PC-9 (cell line): ENCODE measurements at regions not wholly inside any gene's neighbourhood (a gene's known extent, or its start where the extent isn't known, plus 50 kb on each side); places are given as distances from the start of the nearest gene placed in this dataset.

Experiments used
- BruUV-seq: library from RNA; stranded (reverse); fragments of 400-500 nt; replicated peaks from 2 replicates; lab custom pipeline; 2021; lab: Mats Ljungman, UMichigan
- CTCF ChIA-PET: fragments of 300-600 bp; sonication (Branson Sonifier 250); formaldehyde crosslinking; loops from one replicate; lab custom pipeline; 2022; ENCODE audit warnings: antibody characterized with exemption; lab: Charles Lee
- POLR2A ChIA-PET: fragments of 300-600 bp; sonication (Branson Sonifier 250); formaldehyde crosslinking; loops from one replicate; lab custom pipeline; 2022; ENCODE audit warnings: antibody characterized with exemption; ENCODE audit not compliant: unreplicated experiment; lab: Charles Lee
- DNase-seq, 2 experiments: peaks; one replicate each; pipeline versions ENCODE4 v3.0.0 to v3.0.0-alpha.2; 2015 to 2022; ENCODE audit warnings: mixed read lengths in 1 of 2
- H2AFZ ChIP-seq: fragments of 200-600 bp; sonication (generic); 2 replicates; pipeline ENCODE4 v1.8.1; 2017; ENCODE audit warnings: antibody characterized with exemption
- H3F3A ChIP-seq: fragments of 200-600 bp; sonication (generic); 2 replicates; pipeline ENCODE4 v1.8.1; 2017; ENCODE audit warnings: antibody characterized with exemption, mild to moderate bottlenecking, low read depth; ENCODE audit not compliant: insufficient read depth
- H3K27ac ChIP-seq: fragments of 200-600 bp; sonication (generic); 2 replicates; pipeline ENCODE4 v1.6.1; 2016; ENCODE audit warnings: mixed run types
- H3K27me3 ChIP-seq: fragments of 200-600 bp; sonication (generic); 2 replicates; pipeline ENCODE4 v1.6.1; 2016; ENCODE audit warnings: low read depth, mixed run types; ENCODE audit not compliant: insufficient read depth
- H3K36me3 ChIP-seq: fragments of 200-600 bp; sonication (generic); 2 replicates; pipeline ENCODE4 v1.6.1; 2016; ENCODE audit warnings: low read depth, mixed run types
- H3K4me1 ChIP-seq: fragments of 200-600 bp; sonication (generic); replicated peaks from 2 replicates; pipeline ENCODE4 v1.6.1; 2016; ENCODE audit warnings: mixed run types; ENCODE audit not compliant: insufficient read depth
- H3K4me2 ChIP-seq: fragments of 200-600 bp; sonication (generic); 2 replicates; pipeline ENCODE4 v1.6.1; 2017; ENCODE audit warnings: mixed run types
- H3K4me3 ChIP-seq: fragments of 200-600 bp; sonication (generic); 2 replicates; pipeline ENCODE4 v1.6.1; 2016; ENCODE audit warnings: mixed run types
- H3K79me2 ChIP-seq: fragments of 200-600 bp; sonication (generic); 2 replicates; pipeline ENCODE4 v1.6.1; 2017; ENCODE audit warnings: low read depth, mixed run types
- H3K9me2 ChIP-seq: fragments of 200-600 bp; sonication (generic); 2 replicates; pipeline ENCODE4 v1.8.1; 2017; ENCODE audit warnings: mild to moderate bottlenecking; ENCODE audit not compliant: insufficient read depth
- H3K9me3 ChIP-seq: fragments of 200-600 bp; sonication (generic); 2 replicates; pipeline ENCODE4 v1.8.1; 2016; ENCODE audit warnings: low read depth; ENCODE audit not compliant: insufficient read depth
- H4K20me1 ChIP-seq: fragments of 200-600 bp; sonication (generic); 2 replicates; pipeline ENCODE4 v1.8.1; 2017; ENCODE audit not compliant: insufficient read depth
- EZH2 ChIP-seq: fragments of 200-600 bp; sonication (generic); IDR thresholded peaks from 2 replicates; pipeline ENCODE4 v1.8.0; 2017; ENCODE audit warnings: antibody characterized with exemption, low read depth
- intact Hi-C: fragments of 100-400 bp; cut with micrococcal nuclease; formaldehyde crosslinking; loops from one replicate; pipeline ENCODE4 v1.10.0; 2022; ENCODE audit not compliant: unreplicated experiment
- TF ChIP-seq, protein P1 (sequence below): fragments of 200-600 bp; sonication (generic); conservative IDR thresholded peaks from 2 replicates; pipeline ENCODE4 v1.6.1; 2017; ENCODE audit warnings: mixed run types, antibody characterized with exemption, mild to moderate bottlenecking, moderate library complexity

DNA sequence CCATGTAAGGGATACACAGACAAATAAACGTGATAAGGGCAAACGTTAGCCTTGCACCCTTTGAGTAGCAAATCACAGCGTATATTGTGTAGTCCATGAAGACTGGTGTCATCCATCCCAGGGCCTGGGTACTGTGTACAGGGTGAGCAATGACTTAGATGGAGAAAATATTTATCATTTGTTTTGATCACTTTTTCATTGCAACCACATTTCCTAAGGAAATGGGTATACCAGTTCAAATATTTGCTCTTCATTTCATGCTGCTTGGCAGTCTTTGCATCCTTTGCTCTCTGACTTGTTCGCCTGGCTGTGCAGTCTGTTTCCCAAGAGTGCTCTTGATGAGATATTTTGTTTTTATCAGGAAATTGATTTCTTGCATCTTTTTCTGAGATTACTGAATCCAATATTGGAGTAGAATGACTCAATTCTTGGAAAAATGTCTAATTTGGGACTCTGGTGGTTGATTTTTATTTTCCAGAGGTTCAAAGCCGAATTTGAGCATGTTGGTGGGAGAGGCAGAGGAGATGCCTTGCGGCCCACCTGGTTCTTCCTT lies 424.6 kb upstream of the SEMA6D start:
- Histone ChIP-seq H3K4me2 (no peak overlapping the region), H3K36me3 (no peaks in the 10 kb centered on the region), H3K9me2 (no peaks in the 10 kb centered on the region), H3K27me3 (no peaks in the 10 kb centered on the region), H3K9me3 (no peaks in the 10 kb centered on the region), H3K4me3 (no peak overlapping the region), H3F3A (no peaks in the 10 kb centered on the region), H2AFZ (no peak overlapping the region), H4K20me1 (no peaks in the 10 kb centered on the region), H3K4me1 (no peaks in the 10 kb centered on the region), H3K79me2 (no peaks in the 10 kb centered on the region), H3K27ac (no peak overlapping the region)
- POLR2A ChIA-PET = no interaction called here
- DNase-seq = no peak
- intact Hi-C loops = no loop called here
- BruUV-seq = no TSS peak
- CTCF ChIA-PET = no interaction called here
- no peak for TF ChIP-seq EZH2
- TF ChIP-seq, protein P1, sequence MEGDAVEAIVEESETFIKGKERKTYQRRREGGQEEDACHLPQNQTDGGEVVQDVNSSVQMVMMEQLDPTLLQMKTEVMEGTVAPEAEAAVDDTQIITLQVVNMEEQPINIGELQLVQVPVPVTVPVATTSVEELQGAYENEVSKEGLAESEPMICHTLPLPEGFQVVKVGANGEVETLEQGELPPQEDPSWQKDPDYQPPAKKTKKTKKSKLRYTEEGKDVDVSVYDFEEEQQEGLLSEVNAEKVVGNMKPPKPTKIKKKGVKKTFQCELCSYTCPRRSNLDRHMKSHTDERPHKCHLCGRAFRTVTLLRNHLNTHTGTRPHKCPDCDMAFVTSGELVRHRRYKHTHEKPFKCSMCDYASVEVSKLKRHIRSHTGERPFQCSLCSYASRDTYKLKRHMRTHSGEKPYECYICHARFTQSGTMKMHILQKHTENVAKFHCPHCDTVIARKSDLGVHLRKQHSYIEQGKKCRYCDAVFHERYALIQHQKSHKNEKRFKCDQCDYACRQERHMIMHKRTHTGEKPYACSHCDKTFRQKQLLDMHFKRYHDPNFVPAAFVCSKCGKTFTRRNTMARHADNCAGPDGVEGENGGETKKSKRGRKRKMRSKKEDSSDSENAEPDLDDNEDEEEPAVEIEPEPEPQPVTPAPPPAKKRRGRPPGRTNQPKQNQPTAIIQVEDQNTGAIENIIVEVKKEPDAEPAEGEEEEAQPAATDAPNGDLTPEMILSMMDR = no peak

DNA sequence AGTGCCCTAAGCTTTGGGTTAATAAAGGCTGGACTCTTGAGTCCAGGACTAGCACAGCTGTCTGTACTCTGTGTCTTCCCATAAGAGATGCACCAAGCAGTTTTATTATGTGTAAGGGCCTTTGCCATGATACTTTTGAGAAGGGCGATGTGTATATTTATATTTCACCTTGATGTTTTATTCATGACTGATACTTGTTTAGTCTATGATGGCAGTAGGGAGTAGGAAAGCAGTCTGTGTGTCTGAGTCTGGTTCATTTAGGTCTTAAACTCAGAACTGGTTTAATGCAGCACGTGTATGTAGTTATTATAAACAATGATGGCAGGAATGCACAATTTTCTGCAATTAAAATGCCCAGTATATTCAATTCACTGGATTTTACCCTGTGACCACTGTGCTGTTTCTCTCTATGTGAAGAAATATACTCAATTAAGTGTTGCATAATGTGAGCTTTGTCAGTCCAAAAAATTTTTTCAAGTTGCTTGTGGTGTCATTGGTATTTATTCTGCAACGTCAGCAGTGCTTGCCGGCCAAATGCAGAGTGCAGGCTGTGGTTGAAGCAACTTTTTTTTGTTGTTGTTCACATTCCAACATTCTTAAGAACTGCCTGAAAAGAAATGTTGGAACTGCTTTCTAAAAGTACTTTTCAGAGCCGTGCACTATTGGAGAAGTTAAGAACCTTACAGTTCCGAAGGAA lies 423.7 kb upstream of the SEMA6D start:
- H3K79me2 ChIP-seq = no peaks in the 10 kb centered on the region
- no peak overlapping the region for H3K27ac ChIP-seq
- POLR2A ChIA-PET = no interaction called here
- intact Hi-C loops = no loop called here
- H3K9me3 ChIP-seq = no peaks in the 10 kb centered on the region
- no peak overlapping the region for H3K4me3 ChIP-seq
- TF ChIP-seq EZH2 = no peak
- TF ChIP-seq, protein P1 = no peak
- H2AFZ ChIP-seq = no peak overlapping the region
- H3F3A ChIP-seq = no peaks in the 10 kb centered on the region
- no peaks in the 10 kb centered on the region for H3K36me3 ChIP-seq
- no peak for DNase-seq
- H3K4me2 ChIP-seq = no peak overlapping the region
- no peaks in the 10 kb centered on the region for H3K4me1 ChIP-seq
- no peaks in the 10 kb centered on the region for H4K20me1 ChIP-seq
- no peaks in the 10 kb centered on the region for H3K9me2 ChIP-seq
- no peaks in the 10 kb centered on the region for H3K27me3 ChIP-seq
- no TSS peak for BruUV-seq
- CTCF ChIA-PET = no interaction called here

DNA sequence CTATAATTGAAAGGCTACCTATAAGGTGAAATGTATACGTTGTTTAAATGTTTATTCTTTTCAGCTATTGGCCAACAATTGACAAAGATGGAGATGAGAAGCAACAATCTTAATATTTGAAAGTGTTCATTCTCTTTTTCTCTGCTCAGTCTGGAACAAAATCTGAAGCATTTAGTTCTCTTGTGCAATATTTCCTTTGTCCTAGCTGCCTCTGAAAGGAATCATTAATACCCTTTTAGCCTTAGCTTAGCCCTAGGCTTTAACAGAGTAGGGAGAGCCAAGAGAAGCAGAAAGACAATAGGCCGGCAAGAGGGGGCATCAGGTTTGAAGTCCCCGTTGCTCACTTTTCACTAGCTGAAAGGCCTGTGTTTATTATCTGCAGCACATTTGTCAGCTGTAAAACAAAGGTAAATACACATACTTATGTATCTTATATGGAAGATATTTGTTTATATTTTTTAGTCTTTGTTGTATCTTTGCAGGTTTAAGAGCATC lies 422.5 kb upstream of the SEMA6D start:
- intact Hi-C loops = no loop called here
- ChIA-PET CTCF (no interaction called here), POLR2A (no interaction called here)
- no TSS peak for BruUV-seq
- Histone ChIP-seq H3K9me2 (no peaks in the 10 kb centered on the region), H3K27ac (no peak overlapping the region), H2AFZ (no peak overlapping the region), H3K4me2 (no peak overlapping the region), H3K9me3 (no peaks in the 10 kb centered on the region), H3K4me1 (no peaks in the 10 kb centered on the region), H3F3A (no peaks in the 10 kb centered on the region), H3K27me3 (no peaks in the 10 kb centered on the region), H3K36me3 (no peaks in the 10 kb centered on the region), H3K4me3 (no peak overlapping the region), H4K20me1 (no peaks in the 10 kb centered on the region), H3K79me2 (no peaks in the 10 kb centered on the region)
- no peak for TF ChIP-seq EZH2
- TF ChIP-seq, protein P1 = no peak
- no peak for DNase-seq
